DMS53 treated with DMSO at 0.1 percent for 48 hours (cell line): ENCODE measurements at regions not wholly inside any gene's neighbourhood (a gene's known extent, or its start where the extent isn't known, plus 50 kb on each side); places are given as distances from the start of the nearest gene placed in this dataset.

ENCODE experiments used
- DNase-seq: peaks from one replicate; lab custom pipeline; 2025; ENCODE audit not compliant: unreplicated experiment; lab: John Stamatoyannopoulos, UW

- DNase-seq: no peak
Measured at GRCh38 chr17:71699907-71700306, 420.9 kb upstream of the SOX9 start.

DNA sequence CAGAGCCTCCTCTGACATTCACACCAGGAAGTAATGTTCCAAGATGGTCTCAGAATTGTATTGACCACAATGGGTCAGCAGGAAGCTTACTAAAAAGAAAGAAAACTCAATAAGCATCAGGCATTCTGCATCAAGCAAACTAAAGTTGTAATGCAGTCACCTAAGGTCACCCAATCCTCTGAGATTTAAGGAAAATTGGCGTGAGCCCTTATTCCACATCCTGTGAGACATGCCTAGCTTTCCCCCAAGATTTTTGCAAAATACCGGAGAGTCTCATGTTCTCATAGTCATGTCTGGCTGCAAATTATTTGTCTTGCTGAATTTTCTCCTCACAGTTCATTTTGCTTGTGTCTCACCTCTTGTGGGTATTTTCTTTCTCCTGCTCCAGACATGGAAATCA is 417.1 kb upstream of the SOX9 start:
- DNase-seq: no peak

DNA sequence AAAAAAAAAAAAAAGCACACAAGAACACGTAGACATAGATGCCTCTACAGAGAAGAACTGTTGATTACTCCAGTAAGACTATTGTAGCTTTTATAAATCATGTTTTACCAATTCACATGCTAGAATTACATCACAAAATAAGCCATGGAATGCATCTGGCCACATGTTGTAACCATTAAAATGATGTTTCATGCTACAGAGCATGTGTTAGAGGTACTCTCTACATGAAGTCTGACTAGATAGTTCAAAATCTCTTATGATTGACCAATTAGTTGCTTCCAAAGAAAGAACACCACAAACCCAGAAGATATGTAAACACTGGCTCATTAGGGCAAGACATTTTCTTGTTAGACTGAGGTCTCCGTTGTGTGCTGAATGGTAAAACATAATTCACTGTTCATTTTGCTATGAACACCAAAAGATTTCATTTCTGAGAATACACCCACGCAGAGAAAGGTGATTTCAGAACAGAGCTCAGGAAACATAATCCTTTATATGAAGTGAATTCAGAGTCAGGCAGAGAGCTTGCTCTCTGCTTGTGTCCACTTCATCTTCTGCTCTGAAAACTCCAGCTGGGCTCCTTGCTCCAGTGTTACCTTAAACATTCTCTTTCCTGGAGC is 411.4 kb upstream of the SOX9 start:
- no peak for DNase-seq

- no peak for DNase-seq
Measured at GRCh38 chr17:71709946-71710345, 410.9 kb upstream of the SOX9 start.

DNA sequence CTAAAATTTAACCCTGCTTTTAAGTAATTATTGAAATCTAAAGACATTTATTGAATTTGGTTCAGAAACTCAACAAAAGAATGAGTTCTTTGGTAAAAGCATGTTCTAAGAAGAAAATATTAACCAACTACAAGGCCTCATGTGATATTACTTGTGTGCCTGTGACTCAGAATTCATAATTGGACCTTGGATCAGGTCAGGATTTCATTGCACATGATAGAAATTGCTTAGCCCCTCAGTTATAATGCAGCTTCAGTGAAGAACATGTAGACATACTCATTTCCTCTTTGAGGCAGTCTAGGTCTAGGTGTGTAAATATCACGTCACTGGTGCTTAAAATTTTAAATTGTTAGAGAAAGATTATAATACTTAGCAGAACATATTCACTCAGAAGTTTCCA is 410.0 kb upstream of the SOX9 start:
- DNase-seq: no peak

DNA sequence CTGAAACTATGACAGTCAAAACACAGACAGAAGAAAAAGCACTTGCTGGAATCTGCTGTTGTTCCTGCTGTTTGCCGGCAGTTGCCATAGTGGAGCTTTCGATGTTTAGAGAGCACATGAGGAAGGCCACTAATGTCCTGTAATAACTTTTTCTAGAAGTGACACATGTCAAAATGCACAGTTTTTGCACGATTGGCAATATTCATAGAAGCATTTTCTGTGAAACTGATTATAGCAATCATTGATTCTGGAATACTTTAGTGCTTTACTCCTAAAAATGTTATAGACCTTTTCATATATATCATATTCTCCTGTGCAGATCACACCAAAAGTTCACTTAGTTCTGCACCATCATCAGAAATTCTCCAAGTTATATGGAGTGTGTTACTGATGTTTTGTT is 407.0 kb upstream of the SOX9 start:
- DNase-seq: no peak

GRCh38 chr17:71724339-71724738 is 396.5 kb upstream of the SOX9 start:
- DNase-seq: no peak

- no peak for DNase-seq
Measured at GRCh38 chr17:71725811-71726210, 395.0 kb upstream of the SOX9 start.

DNA sequence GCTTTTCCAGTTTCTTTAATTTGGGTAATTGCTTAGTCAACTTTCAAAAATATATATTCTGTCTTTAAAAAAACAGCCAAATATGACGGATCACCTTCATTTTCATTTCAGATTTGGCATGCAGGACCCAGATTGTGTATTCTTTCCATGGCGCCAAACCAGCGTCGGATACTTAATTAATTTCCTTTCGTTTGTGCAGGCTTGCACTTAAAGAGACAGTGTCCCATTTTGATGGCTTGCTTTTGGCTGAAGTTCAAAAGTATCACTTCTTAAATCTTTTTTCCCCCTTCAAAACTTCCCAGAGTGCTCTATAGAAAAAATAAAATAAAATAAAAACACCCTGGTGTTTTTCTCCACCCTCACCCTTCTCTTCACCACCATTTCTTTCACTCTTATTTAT is 394.5 kb upstream of the SOX9 start:
- no peak for DNase-seq

- DNase-seq: no peak
Measured at GRCh38 chr17:71727292-71727691, 393.5 kb upstream of the SOX9 start.

DNA sequence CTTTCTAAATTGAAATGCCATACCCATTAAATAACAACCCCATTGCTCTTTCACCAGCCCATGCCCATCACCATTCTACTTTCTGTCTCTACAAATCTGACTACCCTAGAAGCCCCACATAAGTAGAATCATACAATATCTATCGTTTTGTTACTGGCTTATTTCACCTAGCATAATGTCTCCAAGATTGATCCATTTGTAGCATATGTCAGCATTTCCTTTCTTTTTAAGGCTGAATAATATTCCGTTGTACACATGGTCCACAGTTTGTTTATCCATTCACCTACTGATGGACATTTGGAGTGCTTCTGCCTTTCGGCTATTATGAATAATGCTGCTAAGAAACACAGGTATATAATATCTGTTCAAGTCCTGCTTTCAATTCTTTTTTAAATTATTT is 393.1 kb upstream of the SOX9 start:
- DNase-seq: no peak

GRCh38 chr17:71730871-71731270 is 389.9 kb upstream of the SOX9 start:
- DNase-seq: no peak

GRCh38 chr17:71735893-71736292 is 384.9 kb upstream of the SOX9 start:
- DNase-seq: no peak

- DNase-seq: no peak
Measured at GRCh38 chr17:71740866-71741265, 380.0 kb upstream of the SOX9 start.

DNA sequence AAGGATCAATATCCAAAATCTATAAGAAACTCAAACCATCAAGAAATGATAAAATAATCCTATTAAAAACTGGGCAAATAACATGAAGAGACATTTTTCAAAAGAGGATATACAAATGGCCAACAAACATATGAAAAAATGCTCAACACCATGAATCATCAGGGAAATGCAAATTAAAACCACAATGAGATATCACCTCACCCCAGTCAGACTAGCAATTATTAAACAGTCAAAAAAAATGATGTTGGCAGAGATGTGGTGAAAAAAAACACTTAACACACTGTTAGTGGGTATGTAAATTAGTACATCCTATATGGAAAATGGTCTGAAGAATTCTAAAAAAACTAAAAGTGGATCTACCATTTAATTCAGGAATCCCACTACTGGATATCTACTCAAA is 379.0 kb upstream of the SOX9 start:
- no peak for DNase-seq

DNA sequence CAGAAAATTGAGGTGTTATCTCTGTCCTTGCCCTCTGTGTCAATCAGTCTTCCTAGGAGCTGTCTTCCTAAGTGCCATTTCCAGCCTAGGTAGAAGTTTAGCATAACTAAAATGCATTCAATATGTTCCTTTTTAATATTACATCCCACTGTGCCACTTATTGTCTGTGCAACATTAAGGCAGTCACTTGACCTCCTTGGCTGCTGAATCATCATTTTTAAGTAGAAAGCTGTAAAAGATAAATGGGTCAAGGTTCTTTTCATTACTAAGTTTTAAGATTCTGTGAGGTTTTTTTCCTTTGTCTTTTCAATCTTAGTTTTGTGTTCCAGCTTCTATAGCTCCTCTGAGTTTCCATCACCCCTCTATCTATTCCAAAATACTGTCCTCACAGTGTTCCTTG is 371.9 kb upstream of the SOX9 start:
- no peak for DNase-seq

DNA sequence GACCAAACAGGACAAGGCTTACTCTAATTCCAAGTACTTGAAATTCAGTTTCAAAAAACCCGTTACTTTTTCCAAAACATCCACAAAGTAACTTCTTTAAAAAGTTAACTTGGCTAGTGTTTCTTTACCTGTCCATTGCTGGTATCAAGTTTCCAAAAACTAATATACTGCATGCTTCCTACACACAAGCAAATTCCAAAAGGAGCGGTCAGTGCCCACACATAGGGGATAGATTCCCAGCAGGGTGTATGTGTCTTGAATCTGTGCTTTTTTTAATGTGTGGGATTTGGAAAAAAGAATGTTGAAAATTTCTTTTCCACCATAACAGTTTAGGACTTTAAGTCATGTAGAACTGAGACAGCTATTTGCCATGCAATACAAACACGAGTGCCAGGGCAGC is 367.8 kb upstream of the SOX9 start:
- DNase-seq: no peak

DNA sequence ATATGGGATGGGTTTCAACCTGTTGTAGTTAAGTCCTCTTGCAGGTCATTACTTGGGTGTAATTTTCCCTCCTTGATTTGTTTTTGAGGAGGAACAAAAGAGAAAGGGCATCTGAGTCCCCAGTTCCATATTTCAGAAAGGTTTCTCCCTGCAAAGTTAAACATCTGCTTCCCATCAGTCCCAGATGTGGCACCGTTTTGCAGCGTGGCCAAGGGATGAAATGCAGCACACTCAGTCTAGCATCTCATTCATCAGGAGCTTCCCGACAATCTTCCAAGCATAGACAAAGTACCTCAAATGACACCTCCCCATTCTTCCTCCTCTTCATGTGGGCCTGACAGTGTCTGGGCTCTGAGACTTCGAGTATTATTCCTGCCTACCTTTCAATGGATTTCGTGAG is 363.7 kb upstream of the SOX9 start:
- no peak for DNase-seq

GRCh38 chr17:71757956-71758355 is 362.9 kb upstream of the SOX9 start:
- DNase-seq: no peak

GRCh38 chr17:71759422-71760060 is 361.3 kb upstream of the SOX9 start:
- DNase-seq: no peak

DNA sequence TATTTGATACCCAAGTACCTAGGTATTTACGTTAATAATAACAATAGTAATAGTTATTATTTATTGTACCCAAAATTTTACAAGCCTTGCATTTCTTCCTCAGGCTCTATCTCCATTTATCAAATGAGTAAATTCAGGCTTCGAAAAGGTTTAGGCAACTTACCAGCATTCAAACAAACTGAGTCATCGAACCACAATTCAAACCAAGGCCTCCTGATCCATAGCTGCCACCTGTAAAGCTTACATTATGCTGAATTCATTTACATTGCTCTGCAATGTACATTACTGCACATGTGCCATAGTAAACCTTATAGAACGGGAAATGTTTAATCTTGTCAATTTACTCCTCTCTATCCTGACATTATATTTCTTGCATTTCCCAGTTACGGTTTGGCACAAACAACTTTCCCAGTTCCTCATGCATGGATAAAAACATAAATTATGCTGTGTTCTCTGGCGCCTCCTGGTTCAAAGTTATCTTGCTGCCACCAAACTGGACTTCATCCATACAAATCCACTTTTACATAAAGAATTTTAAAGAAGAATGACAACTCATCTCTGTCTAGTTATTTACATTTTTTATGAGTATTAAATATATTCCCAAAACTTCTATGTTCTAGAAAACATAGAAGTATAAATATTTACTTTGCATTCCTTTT is 360.6 kb upstream of the SOX9 start:
- DNase-seq: no peak

- DNase-seq: peak; percentile 34
Measured at GRCh38 chr17:71762526-71762925, 358.3 kb upstream of the SOX9 start.

DNA sequence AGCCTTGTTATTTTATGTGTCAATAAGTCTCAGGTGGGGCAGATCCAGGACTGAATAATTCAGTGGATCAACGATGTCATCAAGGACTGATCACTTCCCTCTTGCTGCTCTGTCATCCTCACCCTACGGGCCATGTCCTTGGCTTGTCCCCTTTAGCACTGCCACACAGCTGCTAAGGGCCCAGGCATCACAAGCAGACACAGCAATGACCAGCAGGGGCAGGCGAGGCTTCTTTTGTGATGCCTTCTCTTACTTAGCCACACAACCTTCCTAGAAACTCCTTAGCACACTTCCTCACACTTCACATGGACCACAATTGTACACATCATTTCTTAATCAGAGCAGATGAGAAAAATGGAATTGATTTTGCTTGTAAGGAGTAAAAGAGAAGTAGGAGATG is 356.3 kb upstream of the SOX9 start:
- DNase-seq: peak; percentile 12
